ENCODE measurements at regions not wholly inside any gene's neighbourhood (a gene's known extent, or its start where the extent isn't known, plus 50 kb on each side); places are given as distances from the start of the nearest gene placed in this dataset.

GRCh38 chr10:52434734-52435133 is 120.7 kb downstream of the DKK1 start:
- no peaks in the 10 kb centered on the region for H4K20me1 ChIP-seq (ENCODE audit: control insufficient read depth, extremely low read depth, insufficient read depth, low read length)
- dilution Hi-C loops (cut with MboI; ENCODE audit: extremely low pct_ligation_motif_present, low sequenced_read_pairs) = no loop called here
- TF ChIP-seq CTCF (optimal IDR thresholded peaks at IDR 0.05 in 1 of 3, IDR thresholded peaks at IDR 0.05 in 1 of 3, conservative IDR thresholded peaks at IDR 0.05 in 1 of 3; ENCODE audit: extremely low read depth in 1 of 3, insufficient read depth in 2 of 3, low read length in 3 of 3) = no peak
- no peak for TF ChIP-seq EZH2 (IDR thresholded peaks at IDR 0.05; ENCODE audit: low read length)
- FAIRE-seq (no peak), DNase-seq (ENCODE audit: low read depth, low spot score) (no peak)
- H3K27ac ChIP-seq (ENCODE audit: control insufficient read depth, insufficient read depth, low read length) = no peak overlapping the region
- no peak overlapping the region for H3K4me3 ChIP-seq (ENCODE audit: control insufficient read depth in 2 of 3, extremely low read depth in 1 of 3, insufficient read depth in 2 of 3, low read depth in 1 of 3, low read length in 3 of 3)
- no peak overlapping the region for H2AFZ ChIP-seq (ENCODE audit: control insufficient read depth, low read length)
- no peaks in the 10 kb centered on the region for H3K36me3 ChIP-seq (ENCODE audit: control insufficient read depth in 2 of 2, extremely low read depth in 1 of 2, insufficient read depth in 2 of 2, low read length in 2 of 2)
- H3K79me2 ChIP-seq (ENCODE audit: control insufficient read depth, insufficient read depth, low read length) = no peaks in the 10 kb centered on the region
- no peaks in the 10 kb centered on the region for H3K9me3 ChIP-seq (ENCODE audit: control insufficient read depth, low read depth, low read length)
- no peaks in the 10 kb centered on the region for H3K27me3 ChIP-seq (ENCODE audit: control insufficient read depth, extremely low read depth, insufficient read depth, low read length)
- no peak overlapping the region for H3K9ac ChIP-seq (ENCODE audit: control insufficient read depth, extremely low read depth, insufficient read depth, low read length)
- H3K9me1 ChIP-seq (ENCODE audit: control insufficient read depth, extremely low read depth, insufficient read depth, low read length) = no peaks in the 10 kb centered on the region
- H3K4me2 ChIP-seq (ENCODE audit: control insufficient read depth, extremely low read depth, insufficient read depth, low read depth, low read length) = no peak overlapping the region
- H3K4me1 ChIP-seq (ENCODE audit: control insufficient read depth, extremely low read depth, insufficient read depth, low read length) = peaks cover 7% of the 10 kb centered on the region

GRCh38 chr10:52436664-52437063 is 122.6 kb downstream of the DKK1 start:
- Histone ChIP-seq H3K27ac (ENCODE audit: control insufficient read depth, insufficient read depth, low read length) (no peak overlapping the region), H4K20me1 (ENCODE audit: control insufficient read depth, extremely low read depth, insufficient read depth, low read length) (no peaks in the 10 kb centered on the region), H3K36me3 (ENCODE audit: control insufficient read depth in 2 of 2, extremely low read depth in 1 of 2, insufficient read depth in 2 of 2, low read length in 2 of 2) (no peaks in the 10 kb centered on the region), H3K4me2 (ENCODE audit: control insufficient read depth, extremely low read depth, insufficient read depth, low read depth, low read length) (no peak overlapping the region), H3K9me1 (ENCODE audit: control insufficient read depth, extremely low read depth, insufficient read depth, low read length) (no peaks in the 10 kb centered on the region), H3K9me3 (ENCODE audit: control insufficient read depth, low read depth, low read length) (no peaks in the 10 kb centered on the region), H3K4me1 (ENCODE audit: control insufficient read depth, extremely low read depth, insufficient read depth, low read length) (peaks cover 7% of the 10 kb centered on the region), H3K9ac (ENCODE audit: control insufficient read depth, extremely low read depth, insufficient read depth, low read length) (no peak overlapping the region), H3K27me3 (ENCODE audit: control insufficient read depth, extremely low read depth, insufficient read depth, low read length) (no peaks in the 10 kb centered on the region), H2AFZ (ENCODE audit: control insufficient read depth, low read length) (no peak overlapping the region), H3K4me3 (ENCODE audit: control insufficient read depth in 2 of 3, extremely low read depth in 1 of 3, insufficient read depth in 2 of 3, low read depth in 1 of 3, low read length in 3 of 3) (no peak overlapping the region), H3K79me2 (ENCODE audit: control insufficient read depth, insufficient read depth, low read length) (no peaks in the 10 kb centered on the region)
- dilution Hi-C loops (cut with MboI; ENCODE audit: extremely low pct_ligation_motif_present, low sequenced_read_pairs) = no loop called here
- no peak for TF ChIP-seq CTCF (optimal IDR thresholded peaks at IDR 0.05 in 1 of 3, IDR thresholded peaks at IDR 0.05 in 1 of 3, conservative IDR thresholded peaks at IDR 0.05 in 1 of 3; ENCODE audit: extremely low read depth in 1 of 3, insufficient read depth in 2 of 3, low read length in 3 of 3)
- TF ChIP-seq EZH2 (IDR thresholded peaks at IDR 0.05; ENCODE audit: low read length) = no peak
- FAIRE-seq (no peak), DNase-seq (ENCODE audit: low read depth, low spot score) (no peak)

All from keratinocyte (primary cell).